GM12891 (cell line): ENCODE measurements at regions not wholly inside any gene's neighbourhood (a gene's known extent, or its start where the extent isn't known, plus 50 kb on each side); places are given as distances from the start of the nearest gene placed in this dataset.
"Not testable (repeated sequence)": the region's sequence is repeated elsewhere in the genome, so short reads cannot be mapped to it uniquely, and the experiment has no call there.

Experiments
- DNase-seq: peaks from one replicate; pipeline ENCODE4 v3.0.0; 2011; ENCODE audit warnings: low spot score; ENCODE audit not compliant: insufficient read length
- FAIRE-seq: peaks from 2 replicates; lab custom pipeline; 2011; peaks lifted over from hg19 to GRCh38; lab: Jason Lieb, UNC
- PAX5 ChIP-seq: IDR thresholded peaks from 2 replicates; pipeline ENCODE4 v1.6.1; 2011; ENCODE audit warnings: low read length, moderate library complexity, mild to moderate bottlenecking; ENCODE audit not compliant: insufficient read depth, severe bottlenecking
- POLR2A ChIP-seq: IDR thresholded peaks from 2 replicates; pipeline ENCODE4 v1.6.1; 2011; ENCODE audit warnings: low read depth, low read length, control low read depth
- POLR2AphosphoS5 ChIP-seq: IDR thresholded peaks from 2 replicates; pipeline ENCODE4 v1.6.1; 2011; ENCODE audit warnings: low read depth, low read length, control low read depth
- POU2F2 ChIP-seq: IDR thresholded peaks from 2 replicates; pipeline ENCODE4 v1.6.1; 2011; ENCODE audit warnings: low read depth, mild to moderate bottlenecking, control low read depth, low read length, moderate library complexity
- SPI1 ChIP-seq: IDR thresholded peaks from 2 replicates; pipeline ENCODE4 v1.6.1; 2011; ENCODE audit warnings: low read depth, low read length, control low read depth
- TAF1 ChIP-seq: IDR thresholded peaks from 2 replicates; pipeline ENCODE4 v1.6.1; 2011; ENCODE audit warnings: low read depth, low read length, control low read depth

GRCh38 chr2:6171294-6171693 lies 479.1 kb downstream of the SOX11 start:
- FAIRE-seq (no peak), DNase-seq (no peak)
- TF ChIP-seq PAX5 (no peak), TAF1 (no peak)

- TF ChIP-seq POU2F2 (no peak), POLR2AphosphoS5 (no peak), TAF1 (no peak), POLR2A (no peak), SPI1 (no peak), PAX5 (no peak)
These were observed 485.6 kb downstream of the SOX11 start for GRCh38 chr2:6177811-6178210.

GRCh38 chr2:6181525-6181924 lies 489.3 kb downstream of the SOX11 start:
- DNase-seq (no peak), FAIRE-seq (no peak)
- TF ChIP-seq POLR2A (no peak), TAF1 (no peak), PAX5 (no peak), POLR2AphosphoS5 (no peak), SPI1 (no peak), POU2F2 (no peak)

More at GRCh38 chr2:6177811-6178210, 485.6 kb downstream of the SOX11 start:
- DNase-seq = no peak
- FAIRE-seq = no peak

- FAIRE-seq = no peak
- TF ChIP-seq POLR2AphosphoS5 (no peak), POU2F2 (no peak), SPI1 (no peak)
- no peak for DNase-seq
These were observed 489.7 kb downstream of the SOX11 start for GRCh38 chr2:6181926-6182325.

GRCh38 chr2:6183226-6183625 lies 491.0 kb downstream of the SOX11 start:
- FAIRE-seq (peak; percentile 68), DNase-seq (no peak)

GRCh38 chr2:6184532-6185292 lies 492.5 kb downstream of the SOX11 start:
- TF ChIP-seq SPI1 = no peak
- no peak for TF ChIP-seq POLR2AphosphoS5
- no peak for TF ChIP-seq POU2F2
- TF ChIP-seq PAX5 = no peak
- no peak for TF ChIP-seq TAF1
- no peak for TF ChIP-seq POLR2A
- DNase-seq = no peak
- no peak for FAIRE-seq

More at GRCh38 chr2:6183226-6183625, 491.0 kb downstream of the SOX11 start:
- no peak for TF ChIP-seq PAX5
- TF ChIP-seq TAF1 = no peak
- no peak for TF ChIP-seq POLR2AphosphoS5
- no peak for TF ChIP-seq SPI1
- TF ChIP-seq POU2F2 = no peak
- TF ChIP-seq POLR2A = no peak

GRCh38 chr2:6186332-6187151 lies 494.4 kb downstream of the SOX11 start:
- TF ChIP-seq TAF1 = no peak
- FAIRE-seq = peak; percentile 40
- DNase-seq = no peak

- FAIRE-seq = no peak
- no peak for DNase-seq
- no peak for TF ChIP-seq TAF1
- TF ChIP-seq PAX5 = no peak
- TF ChIP-seq POLR2A = no peak
- TF ChIP-seq SPI1 = no peak
- TF ChIP-seq POU2F2 = no peak
- no peak for TF ChIP-seq POLR2AphosphoS5
These were observed 504.3 kb downstream of the SOX11 start for GRCh38 chr2:6196449-6196848.

- DNase-seq, FAIRE-seq: not testable (repeated sequence)
These were observed 506.3 kb downstream of the SOX11 start for GRCh38 chr2:6198370-6198919.

- FAIRE-seq = no peak
- no peak for DNase-seq
- TF ChIP-seq POLR2AphosphoS5 (no peak), POU2F2 (no peak), TAF1 (no peak), PAX5 (no peak), POLR2A (no peak), SPI1 (no peak)
These were observed 510.6 kb downstream of the SOX11 start for GRCh38 chr2:6202756-6203155.
